Activated CD4-positive, alpha-beta T cell treated with anti-CD3 and anti-CD28 coated beads, Interleukin-2, amount 50 U/mL, for 16 hours (primary cell): ENCODE measurements at regions not wholly inside any gene's neighbourhood (a gene's known extent, or its start where the extent isn't known, plus 50 kb on each side); places are given as distances from the start of the nearest gene placed in this dataset.
A peak's percentile ranks its signal among the peaks of the same experiment; 100 is the strongest.
"Not testable (repeated sequence)": the region's sequence is repeated elsewhere in the genome, so short reads cannot be mapped to it uniquely, and the experiment has no call there.

Source experiments
- DNase-seq: peaks from one replicate; pipeline ENCODE4 v3.0.0-alpha.2; 2020

DNA sequence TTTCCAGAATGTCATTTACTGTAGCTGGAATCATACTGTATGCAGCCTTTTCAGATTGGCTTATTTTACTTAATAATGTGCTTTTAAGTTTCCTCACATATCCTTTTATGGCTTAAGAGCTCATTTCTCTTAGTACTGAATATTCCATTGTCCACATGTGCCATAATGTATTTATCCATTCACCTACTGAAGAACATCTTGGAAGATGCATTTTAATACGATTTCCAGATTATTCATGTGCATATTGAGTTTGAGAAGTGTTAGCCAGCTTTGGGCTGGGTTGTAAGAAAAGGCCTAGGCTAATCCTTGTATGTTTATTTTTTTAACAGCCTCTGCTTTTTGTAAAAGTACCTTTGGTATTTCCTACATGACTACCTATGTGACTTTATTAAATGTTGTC is 109.3 kb upstream of the MDFIC start:
- DNase-seq = no peak

GRCh38 chr7:114813624-114814023 is 108.3 kb upstream of the MDFIC start:
- peak; percentile 54 for DNase-seq

DNA sequence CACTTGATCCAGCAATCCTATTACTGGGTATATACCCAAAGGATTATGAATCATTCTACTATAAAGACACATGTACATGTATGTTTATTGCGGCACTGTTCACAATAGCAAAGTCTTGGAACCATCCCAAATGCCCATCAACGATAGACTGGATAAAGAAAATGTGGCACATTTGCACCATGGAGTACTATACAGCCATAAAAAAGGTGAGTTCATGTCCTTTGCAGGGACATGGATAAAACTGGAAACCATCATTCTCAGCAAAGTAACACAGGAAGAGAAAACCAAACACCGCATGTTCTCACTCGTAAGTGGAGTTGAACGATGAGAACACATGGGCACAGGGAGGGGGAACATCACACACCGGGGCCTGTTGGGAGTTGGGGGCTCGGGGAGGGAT is 104.9 kb upstream of the MDFIC start:
- DNase-seq = not testable (repeated sequence)

GRCh38 chr7:114818501-114818900 is 103.4 kb upstream of the MDFIC start:
- peak; percentile 81 for DNase-seq

GRCh38 chr7:114819616-114820362 is 102.1 kb upstream of the MDFIC start:
- DNase-seq = no peak

- no peak for DNase-seq
Observed at GRCh38 chr7:114821030-114821900, 100.6 kb upstream of the MDFIC start.

DNA sequence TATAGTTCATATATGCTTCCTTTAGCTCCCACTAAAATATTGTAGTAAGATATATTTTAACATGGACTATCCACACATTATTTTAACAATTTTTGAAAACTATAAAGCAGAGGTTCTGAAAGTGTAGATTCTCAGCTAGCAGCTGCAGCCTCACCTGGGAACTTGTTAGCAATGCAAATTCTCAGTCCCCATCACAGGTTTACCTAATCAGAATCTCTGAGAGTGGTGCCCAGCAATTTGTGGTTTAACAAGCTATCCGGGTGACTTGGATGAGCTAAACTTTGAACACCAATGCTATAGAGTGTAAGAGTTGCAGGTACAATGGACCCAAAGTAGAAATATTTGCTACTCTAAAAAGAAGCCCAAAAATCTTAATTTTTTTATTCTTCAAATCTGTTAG is 99.8 kb upstream of the MDFIC start:
- no peak for DNase-seq

- no peak for DNase-seq
Observed at GRCh38 chr7:114822844-114823243, 99.0 kb upstream of the MDFIC start.

DNA sequence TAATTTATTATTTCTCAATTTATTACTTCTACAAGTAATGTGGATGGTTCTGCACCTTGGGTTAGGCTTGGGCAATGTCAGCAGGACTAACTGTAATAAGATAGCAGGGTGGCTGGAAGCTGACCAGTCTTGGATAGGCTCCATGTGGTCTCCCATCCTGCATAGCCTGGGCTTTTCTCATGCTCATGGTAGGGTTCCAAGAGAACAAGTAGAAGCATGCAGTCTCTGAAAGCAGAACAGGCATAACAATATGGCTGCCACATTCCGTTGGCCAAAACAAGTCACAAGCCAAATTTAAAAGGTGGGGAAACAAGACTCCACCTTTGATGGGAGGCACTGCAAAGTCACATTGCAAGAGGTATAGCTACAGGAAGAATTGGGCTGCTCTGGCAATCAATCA is 98.6 kb upstream of the MDFIC start:
- no peak for DNase-seq

- DNase-seq = peak; percentile 61
Observed at GRCh38 chr7:114825423-114825951, 96.4 kb upstream of the MDFIC start.

- DNase-seq = no peak
Observed at GRCh38 chr7:114830952-114831351, 90.9 kb upstream of the MDFIC start.

GRCh38 chr7:114832906-114833595 is 88.8 kb upstream of the MDFIC start:
- DNase-seq = peak; percentile 86

GRCh38 chr7:114835303-114835702 is 86.6 kb upstream of the MDFIC start:
- DNase-seq = peak; percentile 71

DNA sequence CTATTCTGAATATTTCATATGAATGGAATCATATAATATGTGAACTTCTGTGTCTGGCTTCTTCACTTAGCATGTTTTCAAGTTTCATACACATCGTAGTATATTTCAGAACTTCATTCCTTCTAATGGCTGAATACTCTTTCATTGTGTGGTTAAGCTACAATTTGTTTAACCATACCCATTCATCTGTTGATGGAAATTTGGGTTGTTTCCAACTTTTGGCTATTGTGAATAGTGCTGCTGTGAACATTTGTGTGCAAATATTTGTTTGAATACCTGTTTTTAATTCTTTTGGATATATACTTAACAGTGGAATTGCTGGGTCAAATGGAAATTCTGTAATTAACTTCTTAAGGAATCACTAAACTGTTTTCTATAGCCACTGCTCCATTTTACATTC is 86.0 kb upstream of the MDFIC start:
- no peak for DNase-seq

- no peak for DNase-seq
Observed at GRCh38 chr7:114842551-114843065, 79.3 kb upstream of the MDFIC start.

DNA sequence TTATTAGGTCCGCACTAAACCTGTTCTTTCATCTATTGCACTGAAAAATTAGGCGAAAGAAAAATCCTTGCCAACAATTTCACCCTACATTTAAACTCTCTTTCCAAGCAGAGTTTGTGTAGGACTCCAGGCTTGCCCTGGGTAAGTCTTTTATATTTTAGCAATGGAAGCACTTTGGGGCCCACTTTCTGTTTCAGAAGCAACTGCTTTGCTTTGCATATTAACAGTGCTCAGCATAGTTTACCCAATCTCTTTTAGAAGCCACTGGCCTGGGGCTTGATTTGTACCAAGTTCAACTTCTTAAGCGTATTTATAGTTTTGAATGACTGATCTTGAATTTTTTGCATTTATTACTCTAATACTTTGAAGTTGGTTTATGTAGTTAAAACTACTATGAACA is 78.8 kb upstream of the MDFIC start:
- no peak for DNase-seq

- DNase-seq = no peak
Observed at GRCh38 chr7:114851406-114852061, 70.4 kb upstream of the MDFIC start.

DNA sequence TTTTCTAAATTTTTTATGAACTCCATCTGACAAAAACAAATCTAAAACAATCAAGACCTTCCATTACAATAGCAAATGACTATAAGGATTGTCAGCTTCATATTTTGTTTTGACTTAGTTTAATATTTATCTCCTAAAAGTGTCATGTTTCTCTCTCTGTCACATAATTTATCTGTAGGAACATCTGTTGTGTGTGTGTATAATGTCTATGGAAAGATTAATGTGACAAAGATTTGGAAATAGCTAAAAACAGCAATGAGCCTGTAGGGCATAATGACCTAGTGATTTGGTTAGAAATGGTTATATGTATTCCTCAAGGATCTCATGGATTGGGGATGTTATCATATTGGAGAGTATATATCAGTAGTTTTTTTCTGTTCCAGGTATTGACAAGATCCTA is 69.6 kb upstream of the MDFIC start:
- DNase-seq = no peak

- no peak for DNase-seq
Observed at GRCh38 chr7:114853189-114853588, 68.7 kb upstream of the MDFIC start.

DNA sequence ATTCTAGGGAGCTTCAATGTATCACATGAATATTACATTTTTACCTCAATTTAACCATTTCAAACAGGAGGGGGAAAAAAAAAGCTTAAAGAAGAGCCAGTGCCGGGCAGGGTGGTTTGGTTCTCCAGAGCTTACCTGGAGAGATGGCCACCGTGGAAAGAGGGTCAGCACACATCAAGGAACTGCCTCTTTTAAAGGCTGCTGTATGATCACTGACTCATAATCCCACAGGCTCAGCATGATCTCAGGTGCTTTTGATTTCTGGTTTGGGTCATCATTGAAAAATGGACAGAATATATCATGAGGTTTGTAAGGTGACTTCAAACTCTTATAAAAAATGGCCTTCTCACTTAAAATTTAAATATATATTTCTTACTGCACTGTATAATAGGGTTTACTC is 67.5 kb upstream of the MDFIC start:
- DNase-seq = no peak

GRCh38 chr7:114856625-114857024 is 65.3 kb upstream of the MDFIC start:
- DNase-seq = no peak

- no peak for DNase-seq
Observed at GRCh38 chr7:114857605-114858004, 64.3 kb upstream of the MDFIC start.

DNA sequence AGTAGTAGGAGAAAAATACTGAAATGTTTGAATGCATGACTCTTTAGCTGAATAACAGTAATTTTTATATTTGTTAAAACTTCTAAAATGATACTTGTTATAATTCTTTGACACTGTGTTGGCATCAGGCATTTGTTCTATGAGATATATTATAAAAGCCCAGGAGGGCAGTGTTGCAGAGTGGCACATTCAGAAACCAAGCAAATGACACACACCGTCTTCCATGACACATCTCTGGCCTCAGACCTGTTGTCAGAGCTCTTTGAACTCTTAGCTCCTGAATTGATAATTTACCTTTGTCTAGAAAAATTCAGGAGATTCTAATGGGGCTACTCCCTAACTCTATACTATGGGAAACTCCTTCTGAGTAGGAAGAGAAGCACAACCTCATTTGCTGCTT is 62.4 kb upstream of the MDFIC start:
- DNase-seq = no peak
